ENCODE measurements at regions not wholly inside any gene's neighbourhood (a gene's known extent, or its start where the extent isn't known, plus 50 kb on each side); places are given as distances from the start of the nearest gene placed in this dataset.

DNA sequence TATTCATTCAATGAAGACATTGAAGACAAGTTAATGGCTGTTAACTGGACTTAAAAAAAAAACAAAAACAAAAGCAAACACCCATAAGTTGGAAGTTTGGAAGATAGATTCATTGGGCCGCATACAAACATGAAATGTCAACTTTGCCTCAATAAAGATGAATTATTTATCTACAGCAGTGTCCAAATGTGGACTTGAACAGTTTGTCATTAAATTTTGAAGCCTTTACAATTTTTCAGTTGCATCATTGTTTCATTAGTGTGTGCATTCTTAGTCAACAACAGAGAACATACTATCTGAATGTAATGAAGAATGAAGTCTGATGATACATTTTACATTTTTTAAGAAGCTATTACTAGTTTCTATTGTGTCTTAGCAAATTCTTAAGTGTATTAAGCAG, 152.1 kb downstream of the SLIT2 start:
- no peak for TF ChIP-seq CTCF (conservative IDR thresholded peaks at IDR 0.05; ENCODE audit: low read depth, low read length)
- TF ChIP-seq EZH2phosphoT487 (IDR thresholded peaks at IDR 0.05; ENCODE audit: borderline replicate concordance, low read length): no peak
